Transverse colon (tissue), 4 donors: ENCODE measurements at regions not wholly inside any gene's neighbourhood (a gene's known extent, or its start where the extent isn't known, plus 50 kb on each side); places are given as distances from the start of the nearest gene placed in this dataset.

Experiments used
- DNase-seq: peaks from one replicate; pipeline ENCODE4 v3.0.0-alpha.2; 2019
- H3K27ac ChIP-seq, 4 donors: fragments of 200-600 bp; sonication (generic); 2 replicates each; pipeline ENCODE4 v1.5.1; 2016 to 2018; ENCODE audit warnings: inconsistent platforms in 4 of 4
- H3K27me3 ChIP-seq: fragments of 200-600 bp; sonication (generic); 2 replicates; pipeline ENCODE4 v1.5.1; 2017; ENCODE audit warnings: inconsistent platforms
- H3K36me3 ChIP-seq, 4 donors: fragments of 200-600 bp; sonication (generic); 2 replicates each; pipeline ENCODE4 v1.5.1; 2017 to 2019; ENCODE audit warnings: inconsistent platforms in 4 of 4
- H3K4me1 ChIP-seq, 4 donors: fragments of 200-600 bp; sonication (generic); 2 replicates each; pipeline ENCODE4 v1.5.1; 2017 to 2020; ENCODE audit warnings: inconsistent platforms in 4 of 4
- H3K4me3 ChIP-seq, 4 donors: fragments of 200-600 bp; sonication (generic); 1 replicate in 1 of 4; 2 replicates in 3 of 4; pipeline versions ENCODE4 v1.5.1 to v1.6.1; 2017 to 2019; ENCODE audit warnings: inconsistent platforms in 4 of 4
- H3K9me3 ChIP-seq, 2 donors: fragments of 200-600 bp; sonication (generic); 2 replicates each; pipeline ENCODE4 v1.5.1; 2017 to 2019; ENCODE audit warnings: inconsistent platforms in 2 of 2
- CTCF ChIP-seq, 5 experiments: fragments of 200-600 bp in 3 of 5; fragments of 450-650 bp in 2 of 5; sonication (generic) in 3 of 5; IDR thresholded peaks; 1 replicate in 2 of 5; 2 replicates in 3 of 5; pipeline ENCODE4 v1.5.1; 2016 to 2017; ENCODE audit warnings: antibody characterized with exemption in 5 of 5, inconsistent platforms in 3 of 5, mild to moderate bottlenecking in 2 of 5, moderate library complexity in 1 of 5
- EP300 ChIP-seq: sonication (generic); formaldehyde crosslinking; IDR thresholded peaks from one replicate; pipeline ENCODE4 v1.6.1; 2017; ENCODE audit warnings: antibody characterized with exemption, low read depth
- POLR2A ChIP-seq: fragments of 450-650 bp; IDR thresholded peaks from one replicate; pipeline ENCODE4 v1.6.1; 2016; ENCODE audit warnings: antibody characterized with exemption, mild to moderate bottlenecking, moderate library complexity
- POLR2AphosphoS5 ChIP-seq, 3 donors: sonication (generic); formaldehyde crosslinking; IDR thresholded peaks; one replicate each; pipeline ENCODE4 v1.6.1; 2016; ENCODE audit warnings: antibody characterized with exemption in 3 of 3
- WGBS, 2 donors: methylation state at CpG; one replicate each; pipeline ENCODE4 v1.1.5; 2018; ENCODE audit warnings: low coverage in 1 of 2; 5-methylcytosine and 5-hydroxymethylcytosine counted together
- in situ Hi-C, 4 donors: fragments of 200-750 bp; cut with MboI; loops; one replicate each; pipeline versions ENCODE4 v1.15.0 to v1.15.1; 2017; ENCODE audit warnings: low sequenced_read_pairs in 3 of 4, low pct_ligation_motif_present in 1 of 4, low pct_unique_long_range_greater_than_20kb in 1 of 4
- intact Hi-C: fragments of 100-400 bp; cut with DNase I; formaldehyde crosslinking; loops from one replicate; pipeline ENCODE4 v1.15.1; 2023; ENCODE audit warnings: low total_unique reads

- no peak for DNase-seq
- H3K9me3 ChIP-seq, result no peaks in the 10 kb centered on the region
- intact Hi-C loops (no loop called here), in situ Hi-C loops (no loop called here)
- no peak overlapping the region for H3K4me3 ChIP-seq
- H3K27ac ChIP-seq, result no peak overlapping the region
- TF ChIP-seq POLR2A (no peak), EP300 (no peak), POLR2AphosphoS5 (IDR thresholded peaks at IDR 0.05) (no peak), CTCF (IDR thresholded peaks at IDR 0.05) (no peak)
- no peaks in the 10 kb centered on the region for H3K27me3 ChIP-seq
- H3K36me3 ChIP-seq, result no peaks in the 10 kb centered on the region
- no peaks in the 10 kb centered on the region for H3K4me1 ChIP-seq
Observed at GRCh38 chr3:105085506-105085905, 281.2 kb upstream of the ALCAM start.

- WGBS, 2 donors, result 53 to 65% methylated on average over 7 of the region's 7 CpGs
- no peak for DNase-seq
- Histone ChIP-seq H3K4me3 (no peak overlapping the region), H3K27me3 (no peaks in the 10 kb centered on the region), H3K36me3 (no peaks in the 10 kb centered on the region), H3K9me3 (no peaks in the 10 kb centered on the region), H3K4me1 (no peaks in the 10 kb centered on the region), H3K27ac (no peak overlapping the region)
- in situ Hi-C loops, result no loop called here
- intact Hi-C loops, result no loop called here
- TF ChIP-seq POLR2A, result no peak
- no peak for TF ChIP-seq EP300
- no peak for TF ChIP-seq POLR2AphosphoS5 (IDR thresholded peaks at IDR 0.05)
- no peak for TF ChIP-seq CTCF (IDR thresholded peaks at IDR 0.05)
Observed at GRCh38 chr3:105093371-105094252, 273.1 kb upstream of the ALCAM start.

GRCh38 chr3:105094588-105094987, 272.1 kb upstream of the ALCAM start:
- no peak overlapping the region for H3K27ac ChIP-seq
- 56 to 73% methylated on average over 3 of the region's 3 CpGs for WGBS, 2 donors
- no peaks in the 10 kb centered on the region for H3K4me1 ChIP-seq
- in situ Hi-C loops (no loop called here), intact Hi-C loops (no loop called here)
- no peaks in the 10 kb centered on the region for H3K36me3 ChIP-seq
- no peaks in the 10 kb centered on the region for H3K9me3 ChIP-seq
- H3K27me3 ChIP-seq, result no peaks in the 10 kb centered on the region
- no peak for TF ChIP-seq CTCF (IDR thresholded peaks at IDR 0.05)
- no peak for TF ChIP-seq POLR2A
- no peak for TF ChIP-seq EP300
- TF ChIP-seq POLR2AphosphoS5 (IDR thresholded peaks at IDR 0.05), result no peak
- H3K4me3 ChIP-seq, result no peak overlapping the region
- DNase-seq, result no peak

GRCh38 chr3:105096071-105096470, 270.6 kb upstream of the ALCAM start:
- TF ChIP-seq EP300, result no peak
- Histone ChIP-seq H3K9me3 (no peaks in the 10 kb centered on the region), H3K27me3 (no peaks in the 10 kb centered on the region), H3K36me3 (no peaks in the 10 kb centered on the region), H3K27ac (no peak overlapping the region), H3K4me3 (no peak overlapping the region), H3K4me1 (no peaks in the 10 kb centered on the region)
- DNase-seq, result no peak
- in situ Hi-C loops (no loop called here), intact Hi-C loops (no loop called here)
- WGBS, 2 donors, result 89 to 90% methylated on average over 3 of the region's 3 CpGs

- no peaks in the 10 kb centered on the region for H3K4me1 ChIP-seq
- WGBS, 2 donors, result 57 to 76% methylated on average over 2 of the region's 2 CpGs
- no peak overlapping the region for H3K27ac ChIP-seq
- H3K27me3 ChIP-seq, result no peaks in the 10 kb centered on the region
- no peak overlapping the region for H3K4me3 ChIP-seq
- no peaks in the 10 kb centered on the region for H3K9me3 ChIP-seq
- no peak for TF ChIP-seq POLR2A
- no peak for TF ChIP-seq POLR2AphosphoS5 (IDR thresholded peaks at IDR 0.05)
- no peak for TF ChIP-seq EP300
- TF ChIP-seq CTCF (IDR thresholded peaks at IDR 0.05), result no peak
- intact Hi-C loops, result no loop called here
- no peaks in the 10 kb centered on the region for H3K36me3 ChIP-seq
- no peak for DNase-seq
- in situ Hi-C loops, result no loop called here
Observed at GRCh38 chr3:105101603-105102002, 265.1 kb upstream of the ALCAM start.
